WTC11 (cell line): ENCODE measurements at regions not wholly inside any gene's neighbourhood (a gene's known extent, or its start where the extent isn't known, plus 50 kb on each side); places are given as distances from the start of the nearest gene placed in this dataset.

Experiments used
- ATAC-seq: fragments of 200-7000 bp; cut with Tn5 transposase; 2 replicates; pipeline ENCODE4 v1.10.0; 2021; ENCODE audit warnings: mild to moderate bottlenecking, moderate library complexity
- CTCF ChIA-PET: fragments of 300-600 bp; sonication (Branson Sonifier 250); formaldehyde crosslinking; loops from one replicate; lab custom pipeline; 2021; ENCODE audit warnings: antibody characterized with exemption; lab: Charles Lee
- POLR2A ChIA-PET: fragments of 350-600 bp; sonication (Branson Sonifier 250); formaldehyde crosslinking; loops from one replicate; lab custom pipeline; 2021; ENCODE audit warnings: antibody characterized with exemption; lab: Charles Lee
- DNase-seq: peaks from one replicate; pipeline ENCODE4 v3.0.0; 2021; ENCODE audit warnings: low spot score
- H3K27ac Mint-ChIP-seq: 2 replicates; pipeline ENCODE4 v1.8.0; 2021; ENCODE audit warnings: mixed read lengths
- H3K27me3 Mint-ChIP-seq: 2 replicates; pipeline ENCODE4 v1.8.0; 2021; ENCODE audit warnings: low read depth, mild to moderate bottlenecking, moderate library complexity, mixed read lengths
- H3K36me3 Mint-ChIP-seq: 2 replicates; pipeline ENCODE4 v1.8.0; 2021; ENCODE audit warnings: mixed read lengths
- H3K4me1 Mint-ChIP-seq: 2 replicates; pipeline ENCODE4 v1.8.0; 2022; ENCODE audit warnings: mixed read lengths
- H3K4me3 Mint-ChIP-seq: 2 replicates; pipeline ENCODE4 v1.8.0; 2021; ENCODE audit warnings: mild to moderate bottlenecking, moderate library complexity, mixed read lengths
- H3K9me3 Mint-ChIP-seq: 2 replicates; pipeline ENCODE4 v1.8.0; 2021; ENCODE audit warnings: mixed read lengths
- AFF4 ChIP-seq: sonication (generic); formaldehyde crosslinking; IDR thresholded peaks from 2 replicates; pipeline ENCODE4 v1.8.1; 2023; ENCODE audit warnings: mild to moderate bottlenecking, missing genetic modification reagents, borderline replicate concordance
- ATF3 ChIP-seq: sonication (generic); formaldehyde crosslinking; conservative IDR thresholded peaks from 2 replicates; pipeline ENCODE4 v1.8.1; 2022; ENCODE audit warnings: mild to moderate bottlenecking, missing genetic modification reagents
- CBFB ChIP-seq: sonication (generic); formaldehyde crosslinking; IDR thresholded peaks from 2 replicates; pipeline ENCODE4 v1.8.1; 2022; ENCODE audit warnings: mild to moderate bottlenecking, low read depth, missing genetic modification reagents
- CREB1 ChIP-seq: sonication (generic); formaldehyde crosslinking; IDR thresholded peaks from 2 replicates; pipeline ENCODE4 v1.8.0; 2023; ENCODE audit warnings: mild to moderate bottlenecking, missing genetic modification reagents
- E2F5 ChIP-seq: sonication (generic); formaldehyde crosslinking; IDR thresholded peaks from 2 replicates; pipeline ENCODE4 v1.8.1; 2022; ENCODE audit warnings: mild to moderate bottlenecking, moderate library complexity, missing genetic modification reagents
- ESRRA ChIP-seq: sonication (generic); formaldehyde crosslinking; IDR thresholded peaks from 2 replicates; pipeline ENCODE4 v1.8.1; 2022; ENCODE audit warnings: mild to moderate bottlenecking, missing genetic modification reagents, borderline replicate concordance
- GABPB1 ChIP-seq: sonication (generic); formaldehyde crosslinking; IDR thresholded peaks from 2 replicates; pipeline ENCODE4 v1.8.1; 2023; ENCODE audit warnings: mild to moderate bottlenecking, missing genetic modification reagents
- HMGXB4 ChIP-seq: sonication (generic); formaldehyde crosslinking; IDR thresholded peaks from 2 replicates; pipeline ENCODE4 v1.8.1; 2023; ENCODE audit warnings: mild to moderate bottlenecking, moderate library complexity, missing genetic modification reagents
- JUN ChIP-seq: sonication (generic); formaldehyde crosslinking; IDR thresholded peaks from 2 replicates; pipeline ENCODE4 v1.8.0; 2023; ENCODE audit warnings: mild to moderate bottlenecking, missing genetic modification reagents
- MLX ChIP-seq: sonication (generic); formaldehyde crosslinking; IDR thresholded peaks from 2 replicates; pipeline ENCODE4 v1.8.1; 2023; ENCODE audit warnings: mild to moderate bottlenecking, missing genetic modification reagents, moderate library complexity
- MXD4 ChIP-seq: fragments of 250-450 bp; sonication (Bioruptor Pico); IDR thresholded peaks from 2 replicates; pipeline ENCODE4 v1.8.0; 2021; ENCODE audit warnings: mild to moderate bottlenecking, moderate library complexity, borderline replicate concordance
- OVOL2 ChIP-seq: fragments of 250-450 bp; sonication (Bioruptor Pico); IDR thresholded peaks from 2 replicates; pipeline ENCODE4 v1.9.0; 2021; ENCODE audit warnings: mild to moderate bottlenecking, borderline replicate concordance
- PREB ChIP-seq: sonication (generic); formaldehyde crosslinking; IDR thresholded peaks from 2 replicates; pipeline ENCODE4 v1.8.1; 2022; ENCODE audit warnings: mild to moderate bottlenecking, missing genetic modification reagents, moderate library complexity, borderline replicate concordance
- ZBTB21 ChIP-seq: sonication (generic); formaldehyde crosslinking; IDR thresholded peaks from 2 replicates; pipeline ENCODE4 v1.8.1; 2023; ENCODE audit warnings: mild to moderate bottlenecking, missing genetic modification reagents, borderline replicate concordance
- ZNF138 ChIP-seq: sonication (generic); formaldehyde crosslinking; conservative IDR thresholded peaks from 2 replicates; pipeline ENCODE4 v1.8.1; 2022; ENCODE audit warnings: mild to moderate bottlenecking, moderate library complexity, missing genetic modification reagents
- ZNF263 ChIP-seq: sonication (generic); formaldehyde crosslinking; IDR thresholded peaks from 2 replicates; pipeline ENCODE4 v1.8.1; 2022; ENCODE audit warnings: low read depth, mild to moderate bottlenecking, moderate library complexity, missing genetic modification reagents
- ZNF281 ChIP-seq: sonication (generic); formaldehyde crosslinking; IDR thresholded peaks from 2 replicates; pipeline ENCODE4 v1.8.0; 2023; ENCODE audit warnings: mild to moderate bottlenecking, missing genetic modification reagents
- ZSCAN18 ChIP-seq: fragments of 250-450 bp; sonication (Bioruptor Pico); IDR thresholded peaks from 2 replicates; pipeline ENCODE4 v2.1.2; 2022; ENCODE audit warnings: mild to moderate bottlenecking, moderate library complexity

- ChIA-PET POLR2A (no interaction called here), CTCF (no interaction called here)
- H3K9me3 Mint-ChIP-seq = peaks cover 47% of the 10 kb centered on the region
- H3K27ac Mint-ChIP-seq = no peak overlapping the region
- no peak overlapping the region for H3K4me3 Mint-ChIP-seq
- DNase-seq (no peak), ATAC-seq (no peak)
- H3K27me3 Mint-ChIP-seq = peaks cover 12% of the 10 kb centered on the region
- no peak for TF ChIP-seq MLX (CRISPR knock-in tag)
- no peak for TF ChIP-seq AFF4 (CRISPR knock-in tag)
- no peak for TF ChIP-seq CBFB (CRISPR knock-in tag)
- TF ChIP-seq PREB = no peak
- TF ChIP-seq JUN (CRISPR knock-in tag) = no peak
- TF ChIP-seq ZSCAN18 = no peak
- TF ChIP-seq ZNF281 (CRISPR knock-in tag) = no peak
- TF ChIP-seq GABPB1 (CRISPR knock-in tag) = no peak
- no peak for TF ChIP-seq MXD4 (CRISPR knock-in tag)
- no peak for TF ChIP-seq ZBTB21 (CRISPR knock-in tag)
- no peak for TF ChIP-seq ZNF138 (CRISPR knock-in tag)
- no peak for TF ChIP-seq E2F5 (CRISPR knock-in tag)
- TF ChIP-seq OVOL2 (CRISPR knock-in tag) = no peak
- TF ChIP-seq ESRRA (CRISPR knock-in tag) = no peak
- no peak for TF ChIP-seq CREB1
- no peak for TF ChIP-seq ZNF263
- TF ChIP-seq HMGXB4 (CRISPR knock-in tag) = no peak
- no peak for TF ChIP-seq ATF3
- TF ChIP-seq, all 79 proteins: peak for 0
- Mint-ChIP-seq H3K4me1 (peaks cover 37% of the 10 kb centered on the region), H3K36me3 (peaks cover 46% of the 10 kb centered on the region)
Measured at GRCh38 chr6:148602136-148602535, 144.7 kb upstream of the UST start.
